ENCODE measurements at regions not wholly inside any gene's neighbourhood (a gene's known extent, or its start where the extent isn't known, plus 50 kb on each side); places are given as distances from the start of the nearest gene placed in this dataset.

GRCh38 chr1:87213135-87213515, 115.6 kb upstream of the LMO4 start:
- DNase-seq (ENCODE audit: low read depth in 1 of 2, low spot score in 1 of 2): no peak
- TF ChIP-seq JUND (IDR thresholded peaks at IDR 0.05; ENCODE audit: low read depth): no peak
- in situ Hi-C loops (cut with HindIII; ENCODE audit: low pct_unique_long_range_greater_than_20kb, low sequenced_read_pairs): no loop called here

- no peak for DNase-seq (ENCODE audit: low read depth in 1 of 2, low spot score in 1 of 2)
- TF ChIP-seq JUND (IDR thresholded peaks at IDR 0.05; ENCODE audit: low read depth): no peak
- in situ Hi-C loops (cut with HindIII; ENCODE audit: low pct_unique_long_range_greater_than_20kb, low sequenced_read_pairs): no loop called here
Measured at GRCh38 chr1:87215592-87215991, 113.1 kb upstream of the LMO4 start.

GRCh38 chr1:87218618-87219017, 110.1 kb upstream of the LMO4 start:
- DNase-seq (ENCODE audit: low read depth in 1 of 2, low spot score in 1 of 2): no peak
- in situ Hi-C loops (cut with HindIII; ENCODE audit: low pct_unique_long_range_greater_than_20kb, low sequenced_read_pairs): no loop called here
- no peak for TF ChIP-seq JUND (IDR thresholded peaks at IDR 0.05; ENCODE audit: low read depth)

GRCh38 chr1:87219141-87219540, 109.5 kb upstream of the LMO4 start:
- no peak for DNase-seq (ENCODE audit: low read depth in 1 of 2, low spot score in 1 of 2)
- in situ Hi-C loops (cut with HindIII; ENCODE audit: low pct_unique_long_range_greater_than_20kb, low sequenced_read_pairs): no loop called here
- no peak for TF ChIP-seq JUND (IDR thresholded peaks at IDR 0.05; ENCODE audit: low read depth)

- TF ChIP-seq JUND (IDR thresholded peaks at IDR 0.05; ENCODE audit: low read depth): no peak
- in situ Hi-C loops (cut with HindIII; ENCODE audit: low pct_unique_long_range_greater_than_20kb, low sequenced_read_pairs): no loop called here
- peak in 1 of 2 experiments; percentile 2 for DNase-seq (ENCODE audit: low read depth in 1 of 2, low spot score in 1 of 2)
Measured at GRCh38 chr1:87219626-87220025, 109.1 kb upstream of the LMO4 start.

GRCh38 chr1:87220993-87221392, 107.7 kb upstream of the LMO4 start:
- in situ Hi-C loops (cut with HindIII; ENCODE audit: low pct_unique_long_range_greater_than_20kb, low sequenced_read_pairs): no loop called here
- DNase-seq (ENCODE audit: low read depth in 1 of 2, low spot score in 1 of 2): no peak
- TF ChIP-seq JUND (IDR thresholded peaks at IDR 0.05; ENCODE audit: low read depth): no peak

GRCh38 chr1:87224201-87224600, 104.5 kb upstream of the LMO4 start:
- DNase-seq (ENCODE audit: low read depth in 1 of 2, low spot score in 1 of 2): no peak
- no peak for TF ChIP-seq JUND (IDR thresholded peaks at IDR 0.05; ENCODE audit: low read depth)
- in situ Hi-C loops (cut with HindIII; ENCODE audit: low pct_unique_long_range_greater_than_20kb, low sequenced_read_pairs): no loop called here

GRCh38 chr1:87225171-87225570, 103.5 kb upstream of the LMO4 start:
- in situ Hi-C loops (cut with HindIII; ENCODE audit: low pct_unique_long_range_greater_than_20kb, low sequenced_read_pairs): no loop called here
- no peak for DNase-seq (ENCODE audit: low read depth in 1 of 2, low spot score in 1 of 2)
- no peak for TF ChIP-seq JUND (IDR thresholded peaks at IDR 0.05; ENCODE audit: low read depth)

- in situ Hi-C loops (cut with HindIII; ENCODE audit: low pct_unique_long_range_greater_than_20kb, low sequenced_read_pairs): no loop called here
- TF ChIP-seq JUND (IDR thresholded peaks at IDR 0.05; ENCODE audit: low read depth): no peak
- peak; percentile 13 to 74 for DNase-seq (ENCODE audit: low read depth in 1 of 2, low spot score in 1 of 2)
Measured at GRCh38 chr1:87226341-87226760, 102.3 kb upstream of the LMO4 start.

GRCh38 chr1:87227651-87228050, 101.0 kb upstream of the LMO4 start:
- in situ Hi-C loops (cut with HindIII; ENCODE audit: low pct_unique_long_range_greater_than_20kb, low sequenced_read_pairs): no loop called here
- DNase-seq (ENCODE audit: low read depth in 1 of 2, low spot score in 1 of 2): no peak
- no peak for TF ChIP-seq JUND (IDR thresholded peaks at IDR 0.05; ENCODE audit: low read depth)

GRCh38 chr1:87230501-87230900, 98.2 kb upstream of the LMO4 start:
- in situ Hi-C loops (cut with HindIII; ENCODE audit: low pct_unique_long_range_greater_than_20kb, low sequenced_read_pairs): no loop called here
- no peak for TF ChIP-seq JUND (IDR thresholded peaks at IDR 0.05; ENCODE audit: low read depth)
- no peak for DNase-seq (ENCODE audit: low read depth in 1 of 2, low spot score in 1 of 2)

GRCh38 chr1:87231703-87232367, 96.8 kb upstream of the LMO4 start:
- in situ Hi-C loops (cut with HindIII; ENCODE audit: low pct_unique_long_range_greater_than_20kb, low sequenced_read_pairs): no loop called here
- DNase-seq (ENCODE audit: low read depth in 1 of 2, low spot score in 1 of 2): no peak

GRCh38 chr1:87236585-87236984, 92.1 kb upstream of the LMO4 start:
- DNase-seq (ENCODE audit: low read depth in 1 of 2, low spot score in 1 of 2): no peak
- in situ Hi-C loops (cut with HindIII; ENCODE audit: low pct_unique_long_range_greater_than_20kb, low sequenced_read_pairs): no loop called here
- TF ChIP-seq JUND (IDR thresholded peaks at IDR 0.05; ENCODE audit: low read depth): no peak

More at GRCh38 chr1:87231703-87232367, 96.8 kb upstream of the LMO4 start:
- no peak for TF ChIP-seq JUND (IDR thresholded peaks at IDR 0.05; ENCODE audit: low read depth)

GRCh38 chr1:87239997-87240605, 88.6 kb upstream of the LMO4 start:
- TF ChIP-seq JUND (IDR thresholded peaks at IDR 0.05; ENCODE audit: low read depth): no peak
- in situ Hi-C loops (cut with HindIII; ENCODE audit: low pct_unique_long_range_greater_than_20kb, low sequenced_read_pairs): no loop called here
- DNase-seq (ENCODE audit: low read depth in 1 of 2, low spot score in 1 of 2): no peak

Data from T47D (cell line).